NCI-H1092 treated with DMSO at 0.1 percent for 48 hours (cell line): ENCODE measurements at regions not wholly inside any gene's neighbourhood (a gene's known extent, or its start where the extent isn't known, plus 50 kb on each side); places are given as distances from the start of the nearest gene placed in this dataset.
"Not testable (repeated sequence)": the region's sequence is repeated elsewhere in the genome, so short reads cannot be mapped to it uniquely, and the experiment has no call there.

Experiments
- DNase-seq: peaks from one replicate; lab custom pipeline; 2025; lab: John Stamatoyannopoulos, UW

- DNase-seq, result no peak
These were observed 292.3 kb downstream of the DAD1 start for GRCh38 chr14:22296722-22297121.

- no peak for DNase-seq
These were observed 292.9 kb downstream of the DAD1 start for GRCh38 chr14:22296088-22296487.

GRCh38 chr14:22291406-22291805 is 297.6 kb downstream of the DAD1 start:
- no peak for DNase-seq

- no peak for DNase-seq
These were observed 299.5 kb downstream of the DAD1 start for GRCh38 chr14:22289570-22289969.

- DNase-seq, result no peak
These were observed 303.0 kb downstream of the DAD1 start for GRCh38 chr14:22285991-22286390.

GRCh38 chr14:22282949-22283348 is 306.1 kb downstream of the DAD1 start:
- DNase-seq, result no peak

GRCh38 chr14:22282417-22282816 is 306.6 kb downstream of the DAD1 start:
- DNase-seq, result no peak

GRCh38 chr14:22281447-22281874 is 307.6 kb downstream of the DAD1 start:
- not testable (repeated sequence) for DNase-seq

GRCh38 chr14:22280497-22281316 is 308.3 kb downstream of the DAD1 start:
- DNase-seq, result no peak

- DNase-seq, result no peak
These were observed 311.9 kb downstream of the DAD1 start for GRCh38 chr14:22276913-22277816.

GRCh38 chr14:22271838-22272799 is 316.9 kb downstream of the DAD1 start:
- DNase-seq, result no peak

- no peak for DNase-seq
These were observed 320.1 kb downstream of the DAD1 start for GRCh38 chr14:22268875-22269274.

GRCh38 chr14:22266683-22267082 is 322.3 kb downstream of the DAD1 start:
- no peak for DNase-seq

GRCh38 chr14:22266142-22266442 is 322.9 kb downstream of the DAD1 start:
- no peak for DNase-seq

GRCh38 chr14:22265319-22266141 is 323.5 kb downstream of the DAD1 start:
- DNase-seq, result no peak

- DNase-seq, result no peak
These were observed 324.3 kb downstream of the DAD1 start for GRCh38 chr14:22264759-22265158.

- DNase-seq, result no peak
These were observed 325.1 kb downstream of the DAD1 start for GRCh38 chr14:22263961-22264360.

- no peak for DNase-seq
These were observed 326.1 kb downstream of the DAD1 start for GRCh38 chr14:22262881-22263280.

- no peak for DNase-seq
These were observed 333.7 kb downstream of the DAD1 start for GRCh38 chr14:22255017-22255950.

GRCh38 chr14:22252686-22253085 is 336.3 kb downstream of the DAD1 start:
- no peak for DNase-seq
